ENCODE measurements at regions not wholly inside any gene's neighbourhood (a gene's known extent, or its start where the extent isn't known, plus 50 kb on each side); places are given as distances from the start of the nearest gene placed in this dataset.
A peak's percentile ranks its signal among the peaks of the same experiment; 100 is the strongest.

DNA sequence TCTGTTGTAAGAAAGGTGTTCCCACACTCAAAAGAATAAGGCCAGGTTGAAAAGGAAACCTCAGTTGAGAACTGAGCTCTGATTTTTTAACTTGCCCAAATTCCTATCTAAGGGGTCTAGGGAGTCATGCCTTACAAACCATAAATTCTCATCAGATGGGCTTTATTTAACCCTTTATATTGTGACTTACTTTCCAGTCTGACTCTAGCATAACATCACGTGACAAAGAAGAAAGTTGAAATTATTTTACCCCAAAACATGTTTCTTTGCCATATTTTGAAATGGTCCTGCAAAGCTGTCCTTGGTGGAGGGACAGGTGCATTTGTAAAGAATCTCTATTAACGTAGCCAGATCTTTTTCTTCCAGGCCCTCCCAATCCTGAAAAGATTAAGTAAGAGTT lies 411.7 kb downstream of the GALC start:
- POLR2A ChIA-PET (ENCODE audit: partially characterized antibody), result no interaction called here
- H3K27me3 ChIP-seq (ENCODE audit: insufficient read depth, low read length), result no peaks in the 10 kb centered on the region
- H3K9me3 ChIP-seq (ENCODE audit: control insufficient read depth in 1 of 2, low read length in 2 of 2), result peaks cover 0 to 4% of the 10 kb centered on the region in 2 donors
- Mint-ChIP-seq H3K4me1 (no peaks in the 10 kb centered on the region), H3K4me3 (no peak overlapping the region), H3K27me3 (no peaks in the 10 kb centered on the region), H3K36me3 (no peaks in the 10 kb centered on the region), H3K9me3 (peaks cover 0 to 28% (median 0%) of the 10 kb centered on the region in 8 donors), H3K27ac (no peak overlapping the region)
- no peak overlapping the region for H3K4me3 ChIP-seq (ENCODE audit: low read length in 2 of 2)
- no peak overlapping the region for H3K27ac ChIP-seq (ENCODE audit: low read depth, low read length)
- CTCF ChIA-PET (ENCODE audit: partially characterized antibody), result no interaction called here
- no peaks in the 10 kb centered on the region for H3K4me1 ChIP-seq (ENCODE audit: insufficient read depth, low read length)
- no peaks in the 10 kb centered on the region for H3K36me3 ChIP-seq (ENCODE audit: insufficient read depth, low read length)
- DNase-seq, result no peak
- intact Hi-C loops (cut with micrococcal nuclease), result no loop called here

DNA sequence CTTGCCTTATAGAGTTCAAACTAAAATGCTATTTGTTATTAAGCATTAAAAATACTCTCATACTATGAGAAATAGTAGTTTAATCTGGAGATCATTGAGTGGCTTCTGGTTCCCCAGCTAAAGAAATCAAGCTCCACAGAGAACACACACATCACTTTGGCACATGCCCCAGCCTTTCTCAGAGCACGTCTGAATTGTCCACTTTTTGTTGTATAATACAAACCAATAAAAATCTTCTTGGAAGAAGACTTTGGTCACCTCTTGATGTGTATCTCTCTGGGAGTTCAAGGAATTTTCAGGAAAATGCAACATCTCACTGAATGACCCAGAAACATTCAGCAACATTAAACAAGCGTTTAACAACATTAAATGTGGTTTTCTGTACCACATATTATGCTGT lies 413.9 kb downstream of the GALC start:
- no peak overlapping the region for H3K4me3 Mint-ChIP-seq
- H3K4me1 Mint-ChIP-seq, result no peaks in the 10 kb centered on the region
- ChIA-PET CTCF (ENCODE audit: partially characterized antibody) (no interaction called here), POLR2A (ENCODE audit: partially characterized antibody) (no interaction called here)
- no peaks in the 10 kb centered on the region for H3K36me3 ChIP-seq (ENCODE audit: insufficient read depth, low read length)
- intact Hi-C loops (cut with micrococcal nuclease), result no loop called here
- H3K4me3 ChIP-seq (ENCODE audit: low read length in 2 of 2), result no peak overlapping the region
- H3K36me3 Mint-ChIP-seq, result no peaks in the 10 kb centered on the region
- peaks cover 0 to 28% (median 0%) of the 10 kb centered on the region in 8 donors for H3K9me3 Mint-ChIP-seq
- peaks cover 0 to 4% of the 10 kb centered on the region in 2 donors for H3K9me3 ChIP-seq (ENCODE audit: control insufficient read depth in 1 of 2, low read length in 2 of 2)
- no peak for DNase-seq
- no peaks in the 10 kb centered on the region for H3K27me3 Mint-ChIP-seq
- no peak overlapping the region for H3K27ac Mint-ChIP-seq
- no peaks in the 10 kb centered on the region for H3K27me3 ChIP-seq (ENCODE audit: insufficient read depth, low read length)
- H3K27ac ChIP-seq (ENCODE audit: low read depth, low read length), result no peak overlapping the region
- no peaks in the 10 kb centered on the region for H3K4me1 ChIP-seq (ENCODE audit: insufficient read depth, low read length)

DNA sequence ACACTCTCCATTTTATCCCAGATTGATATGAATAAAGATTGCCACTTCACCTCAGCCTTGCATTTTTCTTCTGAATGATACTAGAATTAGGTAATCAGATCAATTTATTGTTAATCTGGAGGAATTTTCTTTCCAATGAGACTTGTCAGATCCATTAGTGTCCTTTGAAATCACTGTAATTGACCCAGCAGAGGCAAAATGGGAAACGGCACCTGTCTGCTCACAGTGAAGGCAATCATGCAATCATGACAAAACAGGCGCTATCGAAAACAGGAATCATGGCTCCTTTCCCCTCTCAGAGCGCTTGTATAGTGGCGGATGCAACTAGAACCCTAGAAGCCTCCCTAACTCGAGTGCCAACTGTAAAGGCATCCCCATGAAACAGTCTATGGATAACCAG lies 417.6 kb downstream of the GALC start:
- H3K9me3 ChIP-seq (ENCODE audit: control insufficient read depth in 1 of 2, low read length in 2 of 2), result peaks cover 0 to 4% of the 10 kb centered on the region in 2 donors
- Mint-ChIP-seq H3K36me3 (no peaks in the 10 kb centered on the region), H3K27ac (no peak overlapping the region), H3K4me1 (no peaks in the 10 kb centered on the region), H3K4me3 (no peak overlapping the region), H3K27me3 (no peaks in the 10 kb centered on the region), H3K9me3 (peaks cover 0 to 24% (median 0%) of the 10 kb centered on the region in 8 donors)
- no peaks in the 10 kb centered on the region for H3K36me3 ChIP-seq (ENCODE audit: insufficient read depth, low read length)
- intact Hi-C loops (cut with micrococcal nuclease), result no loop called here
- H3K27ac ChIP-seq (ENCODE audit: low read depth, low read length), result no peak overlapping the region
- DNase-seq, result no peak
- no peaks in the 10 kb centered on the region for H3K4me1 ChIP-seq (ENCODE audit: insufficient read depth, low read length)
- ChIA-PET POLR2A (ENCODE audit: partially characterized antibody) (no interaction called here), CTCF (ENCODE audit: partially characterized antibody) (no interaction called here)
- no peaks in the 10 kb centered on the region for H3K27me3 ChIP-seq (ENCODE audit: insufficient read depth, low read length)
- H3K4me3 ChIP-seq (ENCODE audit: low read length in 2 of 2), result no peak overlapping the region

DNA sequence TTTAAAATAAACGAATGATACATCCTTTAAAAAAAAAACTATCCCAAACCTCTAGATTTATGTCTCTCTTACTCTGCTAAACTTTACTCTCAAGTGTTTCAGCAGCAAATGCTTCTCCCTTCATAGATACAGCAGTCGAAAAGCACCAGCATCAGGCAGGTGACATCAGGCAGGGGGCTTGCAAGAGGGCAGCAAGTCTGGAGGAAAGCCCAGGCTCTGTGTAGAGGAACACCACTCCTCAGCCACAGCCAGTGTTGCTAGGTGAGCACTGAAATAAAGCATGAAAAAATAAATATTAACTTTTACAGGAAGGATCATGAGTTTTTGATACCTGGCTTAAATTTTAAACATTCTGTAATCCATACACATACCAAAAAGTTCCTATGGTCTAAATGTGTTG lies 419.4 kb downstream of the GALC start:
- peaks cover 0 to 24% (median 3%) of the 10 kb centered on the region in 8 donors for H3K9me3 Mint-ChIP-seq
- no peak for DNase-seq

DNA sequence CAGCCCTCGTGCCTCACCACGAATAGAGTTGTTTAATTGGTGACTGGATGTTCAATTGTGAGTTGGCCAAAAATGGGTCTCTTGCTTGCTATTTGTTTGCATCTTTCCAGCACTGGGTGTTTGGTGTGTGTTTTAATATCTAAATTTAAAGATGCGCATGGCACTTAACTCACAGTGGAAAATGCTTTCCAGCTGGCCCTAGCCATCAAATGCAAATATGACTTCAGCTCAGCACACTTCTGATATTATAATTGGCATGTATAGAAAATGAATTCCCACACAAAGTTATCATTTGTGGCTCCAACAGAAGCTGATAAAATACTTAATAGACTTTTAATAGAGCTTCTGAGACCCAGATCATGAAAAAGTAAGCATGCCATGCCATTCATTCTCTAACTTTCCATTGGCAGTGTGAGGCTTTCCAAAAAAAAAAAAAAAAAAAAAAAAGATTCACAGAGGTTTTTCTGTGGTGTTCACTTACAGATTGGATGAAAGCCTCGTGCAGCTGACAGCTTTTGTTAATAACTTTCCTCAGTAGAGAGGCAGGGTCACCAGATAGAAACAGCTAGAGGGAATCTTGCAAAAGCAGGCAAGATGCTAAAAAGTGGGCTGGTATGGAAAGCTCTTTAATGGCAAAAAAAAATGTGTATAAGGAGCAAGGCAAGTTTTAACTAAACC lies 425.2 kb downstream of the GALC start:
- Mint-ChIP-seq H3K9me3 (peaks cover 0 to 11% (median 4%) of the 10 kb centered on the region in 8 donors), H3K4me1 (no peaks in the 10 kb centered on the region), H3K27ac (no peak overlapping the region), H3K27me3 (no peaks in the 10 kb centered on the region), H3K36me3 (no peaks in the 10 kb centered on the region), H3K4me3 (no peak overlapping the region)
- Histone ChIP-seq H3K4me3 (ENCODE audit: low read length in 2 of 2) (no peak overlapping the region), H3K4me1 (ENCODE audit: insufficient read depth, low read length) (no peaks in the 10 kb centered on the region), H3K27ac (ENCODE audit: low read depth, low read length) (no peak overlapping the region), H3K27me3 (ENCODE audit: insufficient read depth, low read length) (no peaks in the 10 kb centered on the region), H3K36me3 (ENCODE audit: insufficient read depth, low read length) (no peaks in the 10 kb centered on the region), H3K9me3 (ENCODE audit: control insufficient read depth in 1 of 2, low read length in 2 of 2) (no peaks in the 10 kb centered on the region)
- CTCF ChIA-PET (ENCODE audit: partially characterized antibody), result no interaction called here
- POLR2A ChIA-PET (ENCODE audit: partially characterized antibody), result no interaction called here
- intact Hi-C loops (cut with micrococcal nuclease), result no loop called here
- DNase-seq, result no peak

More for the DNA sequence above, 419.4 kb downstream of the GALC start:
- Mint-ChIP-seq H3K4me3 (no peak overlapping the region), H3K27me3 (no peaks in the 10 kb centered on the region), H3K27ac (no peak overlapping the region), H3K4me1 (no peaks in the 10 kb centered on the region), H3K36me3 (no peaks in the 10 kb centered on the region)
- Histone ChIP-seq H3K4me3 (ENCODE audit: low read length in 2 of 2) (no peak overlapping the region), H3K27ac (ENCODE audit: low read depth, low read length) (no peak overlapping the region), H3K9me3 (ENCODE audit: control insufficient read depth in 1 of 2, low read length in 2 of 2) (peaks cover 0 to 4% of the 10 kb centered on the region in 2 donors), H3K36me3 (ENCODE audit: insufficient read depth, low read length) (no peaks in the 10 kb centered on the region), H3K27me3 (ENCODE audit: insufficient read depth, low read length) (no peaks in the 10 kb centered on the region), H3K4me1 (ENCODE audit: insufficient read depth, low read length) (no peaks in the 10 kb centered on the region)
- intact Hi-C loops (cut with micrococcal nuclease), result no loop called here
- ChIA-PET CTCF (ENCODE audit: partially characterized antibody) (no interaction called here), POLR2A (ENCODE audit: partially characterized antibody) (no interaction called here)

DNA sequence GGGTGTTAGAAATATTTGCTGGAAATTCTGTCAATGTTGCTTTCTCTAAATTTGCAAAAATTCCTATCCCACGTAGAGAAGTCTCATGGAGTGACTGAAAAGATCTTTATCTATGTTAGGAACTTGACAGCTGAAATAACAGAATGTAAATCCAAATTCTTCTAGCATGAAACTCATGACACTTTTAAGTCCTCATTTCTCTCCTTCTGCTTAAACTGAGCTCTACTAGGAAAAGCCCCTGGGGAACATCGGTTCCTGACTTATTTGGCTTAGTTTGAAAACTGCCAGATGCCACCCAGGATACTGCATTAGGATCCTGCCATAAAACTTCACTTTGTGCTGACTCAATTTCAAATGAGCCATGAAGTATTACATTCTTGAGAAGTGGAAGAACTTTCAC lies 426.0 kb downstream of the GALC start:
- intact Hi-C loops (cut with micrococcal nuclease), result no loop called here
- CTCF ChIA-PET (ENCODE audit: partially characterized antibody), result no interaction called here

DNA sequence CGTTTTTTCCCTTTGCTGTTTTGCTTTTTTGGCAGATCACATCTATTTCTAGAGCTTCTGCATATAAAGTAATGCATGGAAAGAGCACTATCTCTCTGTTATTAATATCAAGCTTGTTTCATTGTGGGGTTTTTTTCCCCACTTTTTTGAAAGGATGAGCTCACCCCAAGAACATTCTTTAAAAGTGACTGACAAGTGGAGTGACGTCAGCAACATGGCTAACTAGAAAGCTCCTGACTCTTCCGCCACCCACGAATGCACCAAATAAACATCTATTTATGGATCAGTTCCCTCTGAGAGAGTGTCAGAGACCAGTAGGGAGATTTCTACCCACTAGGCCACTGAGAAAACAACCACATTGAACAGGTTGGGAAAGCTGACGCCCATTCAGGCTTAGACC lies 445.4 kb downstream of the GALC start:
- intact Hi-C loops (cut with micrococcal nuclease), result no loop called here
- H3K4me1 ChIP-seq (ENCODE audit: insufficient read depth, low read length), result no peaks in the 10 kb centered on the region
- no peaks in the 10 kb centered on the region for H3K9me3 ChIP-seq (ENCODE audit: control insufficient read depth in 1 of 2, low read length in 2 of 2)
- Mint-ChIP-seq H3K4me1 (no peaks in the 10 kb centered on the region), H3K36me3 (no peaks in the 10 kb centered on the region), H3K27ac (no peak overlapping the region), H3K27me3 (peaks cover 0 to 2% of the 10 kb centered on the region in 2 donors), H3K9me3 (peaks cover 0 to 21% (median 7%) of the 10 kb centered on the region in 8 donors), H3K4me3 (no peak overlapping the region)
- no peaks in the 10 kb centered on the region for H3K27me3 ChIP-seq (ENCODE audit: insufficient read depth, low read length)
- ChIA-PET CTCF (ENCODE audit: partially characterized antibody) (no interaction called here), POLR2A (ENCODE audit: partially characterized antibody) (no interaction called here)
- no peak for DNase-seq
- no peaks in the 10 kb centered on the region for H3K36me3 ChIP-seq (ENCODE audit: insufficient read depth, low read length)
- H3K27ac ChIP-seq (ENCODE audit: low read depth, low read length), result no peak overlapping the region
- no peak overlapping the region for H3K4me3 ChIP-seq (ENCODE audit: low read length in 2 of 2)

More for the DNA sequence above, 426.0 kb downstream of the GALC start:
- POLR2A ChIA-PET (ENCODE audit: partially characterized antibody), result no interaction called here
- Mint-ChIP-seq H3K27ac (no peak overlapping the region), H3K27me3 (no peaks in the 10 kb centered on the region), H3K4me1 (no peaks in the 10 kb centered on the region), H3K4me3 (no peak overlapping the region), H3K36me3 (no peaks in the 10 kb centered on the region), H3K9me3 (peaks cover 0 to 11% (median 4%) of the 10 kb centered on the region in 8 donors)
- DNase-seq, result no peak
- no peaks in the 10 kb centered on the region for H3K27me3 ChIP-seq (ENCODE audit: insufficient read depth, low read length)
- no peak overlapping the region for H3K4me3 ChIP-seq (ENCODE audit: low read length in 2 of 2)
- no peaks in the 10 kb centered on the region for H3K4me1 ChIP-seq (ENCODE audit: insufficient read depth, low read length)
- no peaks in the 10 kb centered on the region for H3K36me3 ChIP-seq (ENCODE audit: insufficient read depth, low read length)
- H3K9me3 ChIP-seq (ENCODE audit: control insufficient read depth in 1 of 2, low read length in 2 of 2), result no peaks in the 10 kb centered on the region
- H3K27ac ChIP-seq (ENCODE audit: low read depth, low read length), result no peak overlapping the region

DNA sequence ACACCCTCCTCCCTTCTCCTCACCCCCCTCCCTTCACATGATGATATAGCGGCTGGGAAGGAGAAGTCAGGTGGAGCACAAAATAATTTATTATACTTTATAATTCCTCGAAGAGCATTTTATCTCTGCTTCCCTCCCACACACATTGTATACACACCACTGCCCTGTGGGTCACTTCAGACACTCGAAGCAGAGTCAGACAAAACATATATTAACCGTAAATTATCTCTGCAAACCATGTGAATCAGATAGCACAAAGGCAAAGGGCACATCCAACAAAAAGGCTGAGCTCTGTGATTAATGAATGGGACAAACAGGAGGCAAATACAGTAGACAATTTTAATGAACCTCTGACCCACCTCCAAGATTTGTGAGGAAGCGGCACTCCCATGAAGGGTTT lies 450.7 kb downstream of the GALC start:
- Mint-ChIP-seq H3K4me3 (no peak overlapping the region), H3K9me3 (peaks cover 2 to 13% (median 6%) of the 10 kb centered on the region in 8 donors), H3K27me3 (peaks cover 0 to 2% of the 10 kb centered on the region in 2 donors), H3K27ac (peak overlapping the region in 1 of 7 donors; percentile 30), H3K4me1 (no peaks in the 10 kb centered on the region), H3K36me3 (no peaks in the 10 kb centered on the region)
- H3K9me3 ChIP-seq (ENCODE audit: control insufficient read depth in 1 of 2, low read length in 2 of 2), result no peaks in the 10 kb centered on the region
- DNase-seq, result no peak
- H3K27me3 ChIP-seq (ENCODE audit: insufficient read depth, low read length), result no peaks in the 10 kb centered on the region
- H3K36me3 ChIP-seq (ENCODE audit: insufficient read depth, low read length), result no peaks in the 10 kb centered on the region
- CTCF ChIA-PET (ENCODE audit: partially characterized antibody), result no interaction called here
- POLR2A ChIA-PET (ENCODE audit: partially characterized antibody), result no interaction called here
- no peaks in the 10 kb centered on the region for H3K4me1 ChIP-seq (ENCODE audit: insufficient read depth, low read length)
- no peak overlapping the region for H3K4me3 ChIP-seq (ENCODE audit: low read length in 2 of 2)
- H3K27ac ChIP-seq (ENCODE audit: low read depth, low read length), result no peak overlapping the region
- intact Hi-C loops (cut with micrococcal nuclease), result no loop called here
